ENCODE measurements at regions not wholly inside any gene's neighbourhood (a gene's known extent, or its start where the extent isn't known, plus 50 kb on each side); places are given as distances from the start of the nearest gene placed in this dataset.

DNA sequence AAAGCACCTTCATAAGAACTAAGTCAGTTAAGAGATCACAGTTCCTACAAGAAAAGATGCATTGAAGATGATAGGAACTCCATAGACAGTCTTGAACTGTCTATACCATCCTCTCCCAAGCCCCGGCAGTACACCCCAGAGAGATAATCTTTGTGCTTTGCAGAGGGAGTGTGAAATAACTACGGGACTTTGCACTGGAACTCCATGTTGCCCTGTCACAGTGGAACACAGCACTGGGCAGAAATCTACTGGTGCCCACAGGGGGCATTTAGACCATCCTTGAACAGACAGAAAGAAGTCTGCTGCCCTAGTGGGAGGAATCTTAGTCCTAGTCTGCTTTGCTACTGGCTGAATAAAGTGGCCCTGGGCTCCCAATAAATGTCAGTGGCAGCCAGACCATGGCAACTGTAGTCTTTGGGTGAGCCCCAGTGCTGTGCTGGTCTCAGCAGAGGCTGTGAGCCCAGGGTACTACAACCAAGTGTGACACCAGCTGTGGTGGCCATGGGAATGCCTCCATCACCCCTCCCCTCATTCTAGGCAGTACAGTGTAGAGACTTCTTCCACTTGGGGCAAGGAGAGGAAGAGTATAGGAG lies 107.7 kb upstream of the TMEM168 start:
- Mint-ChIP-seq H3K27ac (no peak overlapping the region), H3K4me3 (no peak overlapping the region), H3K27me3 (ENCODE audit: insufficient read depth) (no peaks in the 10 kb centered on the region; the same call in 1 of the 2 replicates), H3K36me3 (ENCODE audit: low read depth) (peaks cover 12% of the 10 kb centered on the region; the same call in 1 of the 2 replicates), H3K4me1 (ENCODE audit: low read depth) (peaks cover 6% of the 10 kb centered on the region; the same call in 1 of the 2 replicates), H3K9me3 (no peaks in the 10 kb centered on the region)
- no peak for DNase-seq
- TF ChIP-seq CTCF (IDR thresholded peaks at IDR 0.05) = no peak

DNA sequence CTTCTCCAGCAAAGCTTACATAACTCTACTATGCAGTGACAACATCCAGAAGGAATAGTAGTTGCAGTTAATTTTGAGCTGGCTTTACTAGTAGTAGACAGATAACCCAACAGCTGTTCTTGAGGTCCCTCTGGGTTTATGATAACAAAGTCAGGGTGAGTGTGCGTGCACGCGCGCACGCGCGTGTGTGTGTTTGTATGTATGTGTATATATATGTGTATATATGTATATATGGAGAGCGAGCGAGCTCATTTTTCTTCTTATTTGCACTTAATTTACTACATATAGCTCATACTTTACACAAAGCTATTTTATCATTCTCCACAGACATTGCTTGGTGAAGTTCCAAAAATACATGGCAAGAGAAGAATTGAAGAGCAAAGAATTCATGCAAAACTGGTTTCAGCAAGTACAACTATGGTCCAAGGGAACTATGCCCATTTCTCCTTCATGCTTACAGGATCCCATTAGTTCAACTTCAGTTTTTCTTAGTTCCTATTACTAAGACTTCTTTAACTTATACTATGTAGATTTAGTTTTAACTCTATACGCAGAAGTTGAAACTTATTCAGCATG lies 105.9 kb upstream of the TMEM168 start:
- DNase-seq = no peak
- Mint-ChIP-seq H3K36me3 (ENCODE audit: low read depth) (peaks cover 23% of the 10 kb centered on the region), H3K27me3 (ENCODE audit: insufficient read depth) (no peaks in the 10 kb centered on the region; the same call in 1 of the 2 replicates), H3K27ac (no peak overlapping the region), H3K9me3 (no peaks in the 10 kb centered on the region), H3K4me3 (no peak overlapping the region), H3K4me1 (ENCODE audit: low read depth) (peaks cover 14% of the 10 kb centered on the region)
- TF ChIP-seq CTCF (IDR thresholded peaks at IDR 0.05) = no peak

GRCh38 chr7:112892263-112892662 lies 102.1 kb upstream of the TMEM168 start:
- peaks cover 14% of the 10 kb centered on the region for H3K4me1 Mint-ChIP-seq (ENCODE audit: low read depth)
- DNase-seq = peak; percentile 56

DNA sequence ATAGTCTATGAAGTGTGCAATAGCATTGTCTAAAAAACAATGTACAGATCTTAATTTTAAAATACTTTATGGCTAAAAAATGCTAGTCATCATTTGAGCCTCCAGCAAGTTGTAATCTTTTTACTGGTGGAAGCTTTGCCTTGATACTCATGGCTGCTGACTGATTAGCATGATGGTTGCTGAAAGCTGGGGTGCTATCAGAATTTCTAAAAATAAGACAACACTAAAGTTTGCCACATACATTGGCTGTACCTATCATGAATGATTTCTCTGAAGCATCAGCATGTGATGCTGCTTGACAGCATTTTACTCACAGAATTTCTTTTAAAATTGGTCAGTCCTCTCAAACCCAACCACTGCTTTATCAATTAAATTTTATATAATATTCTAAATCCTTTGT lies 101.5 kb upstream of the TMEM168 start:
- no peak for DNase-seq
- H3K27me3 Mint-ChIP-seq (ENCODE audit: insufficient read depth) = no peaks in the 10 kb centered on the region; the same call in 1 of the 2 replicates
- no peak for TF ChIP-seq CTCF (IDR thresholded peaks at IDR 0.05)
- H3K4me3 Mint-ChIP-seq = no peak overlapping the region
- H3K27ac Mint-ChIP-seq = no peak overlapping the region
- peaks cover 23% of the 10 kb centered on the region for H3K36me3 Mint-ChIP-seq (ENCODE audit: low read depth)
- H3K9me3 Mint-ChIP-seq = no peaks in the 10 kb centered on the region
- peaks cover 14% of the 10 kb centered on the region for H3K4me1 Mint-ChIP-seq (ENCODE audit: low read depth)

More at GRCh38 chr7:112892263-112892662, 102.1 kb upstream of the TMEM168 start:
- H3K27me3 Mint-ChIP-seq (ENCODE audit: insufficient read depth) = no peaks in the 10 kb centered on the region; the same call in 1 of the 2 replicates
- H3K4me3 Mint-ChIP-seq = no peak overlapping the region
- TF ChIP-seq CTCF (IDR thresholded peaks at IDR 0.05) = no peak
- H3K9me3 Mint-ChIP-seq = no peaks in the 10 kb centered on the region
- peak overlapping the region; percentile 65 for H3K27ac Mint-ChIP-seq
- peaks cover 23% of the 10 kb centered on the region for H3K36me3 Mint-ChIP-seq (ENCODE audit: low read depth)

DNA sequence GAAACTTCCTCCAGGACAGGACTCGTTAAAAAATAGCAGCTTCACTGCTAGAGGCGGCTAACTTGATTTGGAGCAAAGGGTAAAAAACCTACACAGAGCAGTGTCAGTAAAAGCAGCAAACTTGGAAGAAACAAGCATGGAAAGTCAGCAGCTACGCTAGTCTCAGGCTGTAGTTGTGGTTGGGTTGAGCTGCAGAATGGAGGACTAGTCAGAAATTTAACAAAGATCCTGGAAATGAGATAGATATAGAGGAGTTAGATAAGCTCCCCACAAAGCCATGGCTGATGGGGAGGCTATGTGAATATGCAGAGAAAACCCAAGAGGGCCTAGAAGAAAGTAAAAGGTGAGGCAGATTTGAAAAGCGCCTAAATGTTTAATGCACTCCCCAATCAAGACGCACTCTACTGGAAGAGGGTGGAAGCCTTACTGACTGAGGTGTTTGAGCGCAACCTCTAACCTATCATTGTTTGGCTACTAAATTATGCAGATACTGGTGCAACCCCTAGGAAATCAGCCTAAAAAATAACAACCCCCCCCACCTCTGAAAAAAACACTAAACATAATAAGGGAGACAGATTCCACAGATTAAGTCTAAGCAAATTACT lies 99.7 kb upstream of the TMEM168 start:
- Mint-ChIP-seq H3K4me3 (no peak overlapping the region), H3K36me3 (ENCODE audit: low read depth) (peaks cover 33% of the 10 kb centered on the region), H3K27ac (no peak overlapping the region), H3K4me1 (ENCODE audit: low read depth) (peaks cover 14% of the 10 kb centered on the region), H3K27me3 (ENCODE audit: insufficient read depth) (no peaks in the 10 kb centered on the region; the same call in 1 of the 2 replicates), H3K9me3 (no peaks in the 10 kb centered on the region)
- no peak for DNase-seq
- no peak for TF ChIP-seq CTCF (IDR thresholded peaks at IDR 0.05)
